ENCODE measurements at regions not wholly inside any gene's neighbourhood (a gene's known extent, or its start where the extent isn't known, plus 50 kb on each side); places are given as distances from the start of the nearest gene placed in this dataset.
"Not testable (repeated sequence)": the region's sequence is repeated elsewhere in the genome, so short reads cannot be mapped to it uniquely, and the experiment has no call there.

DNA sequence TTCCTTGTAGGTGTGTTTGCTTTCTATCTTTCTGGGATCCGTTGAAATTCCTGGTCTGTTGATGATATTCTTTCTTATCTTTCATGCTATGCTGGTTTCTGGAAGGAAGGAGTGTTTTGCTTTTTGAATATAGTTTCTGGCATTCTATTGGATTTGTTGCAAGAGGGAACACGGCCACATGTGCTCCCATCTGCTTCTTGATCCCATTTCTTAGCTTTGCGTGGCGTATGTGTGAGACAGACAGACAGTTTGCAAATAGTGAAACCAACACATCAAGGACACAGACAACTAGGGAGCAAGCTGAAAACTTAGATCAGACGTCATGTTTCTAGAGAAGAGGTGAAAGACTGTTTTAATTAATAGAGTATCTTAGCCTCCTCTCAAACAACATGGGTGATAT is 261.9 kb upstream of the PUDP start:
- Mint-ChIP-seq H3K27me3 (no peaks in the 10 kb centered on the region), H3K36me3 (no peaks in the 10 kb centered on the region), H3K9me3 (no peaks in the 10 kb centered on the region), H3K27ac (no peak overlapping the region), H3K4me1 (no peaks in the 10 kb centered on the region), H3K4me3 (no peak overlapping the region)

DNA sequence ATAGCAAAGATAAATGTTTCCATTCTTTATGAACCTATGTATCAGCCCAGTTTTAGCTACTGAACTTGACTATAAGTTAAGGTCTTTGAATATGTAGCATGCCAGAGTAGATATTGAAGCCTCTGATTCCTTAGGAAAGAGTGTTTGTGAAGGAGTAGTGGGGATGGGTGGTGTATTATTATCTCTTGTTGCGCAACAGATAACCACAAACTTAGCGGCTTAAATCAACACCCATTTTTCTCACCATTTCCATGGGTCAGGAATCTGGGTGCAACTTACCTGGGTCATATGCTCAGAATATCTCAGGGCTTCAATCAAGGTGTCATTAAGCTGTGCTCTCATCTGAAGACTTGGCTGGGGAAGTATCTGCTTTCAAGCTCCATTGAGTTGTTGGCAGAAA is 251.4 kb upstream of the PUDP start:
- no peaks in the 10 kb centered on the region for H3K36me3 Mint-ChIP-seq
- no peaks in the 10 kb centered on the region for H3K4me1 Mint-ChIP-seq
- H3K9me3 Mint-ChIP-seq, result peaks cover 4% of the 10 kb centered on the region

DNA sequence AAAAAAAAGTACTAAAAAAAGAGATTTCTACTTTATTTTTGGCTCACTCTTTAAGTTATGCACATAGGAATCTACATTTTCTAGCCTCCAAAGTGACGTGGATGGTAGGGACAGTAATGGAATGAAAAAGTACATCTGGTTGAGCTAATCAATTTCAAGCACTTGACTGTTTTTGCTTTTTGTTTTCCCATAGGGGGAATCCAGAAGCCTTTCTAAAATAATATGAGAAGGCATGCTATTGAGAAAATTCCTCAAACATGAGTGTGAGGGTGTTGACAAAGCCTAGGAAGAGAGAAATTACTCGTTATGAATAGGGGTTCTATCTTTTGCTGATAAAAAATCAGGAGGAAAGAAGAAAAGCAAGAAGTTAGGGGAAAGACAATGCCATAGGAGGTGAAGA is 242.5 kb upstream of the PUDP start:
- Mint-ChIP-seq H3K4me1 (no peaks in the 10 kb centered on the region), H3K9me3 (no peaks in the 10 kb centered on the region), H3K4me3 (no peak overlapping the region), H3K36me3 (no peaks in the 10 kb centered on the region), H3K27me3 (peaks cover 2% of the 10 kb centered on the region), H3K27ac (no peak overlapping the region)

More for the DNA sequence above, 251.4 kb upstream of the PUDP start:
- Mint-ChIP-seq H3K4me3 (no peak overlapping the region), H3K27me3 (no peaks in the 10 kb centered on the region), H3K27ac (no peak overlapping the region)

DNA sequence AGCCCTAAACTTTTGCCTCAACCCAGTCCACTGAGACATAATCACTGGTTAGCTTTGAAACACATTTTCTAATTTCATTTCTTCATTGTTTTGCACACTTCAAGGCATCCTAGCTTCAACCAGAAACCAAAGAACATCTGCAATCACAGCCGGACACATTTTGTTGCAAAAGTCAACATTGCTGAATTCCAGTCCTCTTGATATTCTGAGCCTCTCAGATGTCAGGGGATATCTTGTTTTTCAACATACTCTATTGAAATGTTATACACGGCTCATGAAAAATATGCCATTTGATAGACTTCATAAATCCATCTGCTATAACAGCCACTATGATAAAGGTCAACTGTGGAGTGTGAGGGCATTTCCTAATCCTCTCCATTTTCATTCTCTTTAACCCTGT is 241.6 kb upstream of the PUDP start:
- Mint-ChIP-seq H3K36me3 (no peaks in the 10 kb centered on the region), H3K4me3 (no peak overlapping the region), H3K27ac (no peak overlapping the region), H3K4me1 (no peaks in the 10 kb centered on the region), H3K27me3 (peaks cover 2% of the 10 kb centered on the region), H3K9me3 (no peaks in the 10 kb centered on the region)

DNA sequence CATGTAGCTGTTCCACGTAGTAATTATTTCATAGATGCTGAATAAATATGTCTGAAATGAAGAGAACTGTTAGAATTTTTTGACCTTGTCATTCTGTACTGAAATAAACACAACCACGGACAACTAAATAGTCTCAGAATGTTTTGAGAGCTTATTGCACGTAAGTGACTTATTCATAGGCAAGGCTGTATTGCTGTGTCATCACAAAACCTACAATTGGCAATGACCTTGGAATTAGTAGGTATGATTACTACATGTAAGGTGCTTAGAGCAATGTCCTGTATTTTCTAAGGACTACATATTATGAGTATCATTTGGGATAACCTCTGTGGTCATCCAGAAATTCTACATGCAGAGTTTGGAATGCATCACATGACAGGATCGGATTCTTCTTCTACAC is 237.2 kb upstream of the PUDP start:
- H3K9me3 Mint-ChIP-seq, result no peaks in the 10 kb centered on the region
- peaks cover 2% of the 10 kb centered on the region for H3K27me3 Mint-ChIP-seq

DNA sequence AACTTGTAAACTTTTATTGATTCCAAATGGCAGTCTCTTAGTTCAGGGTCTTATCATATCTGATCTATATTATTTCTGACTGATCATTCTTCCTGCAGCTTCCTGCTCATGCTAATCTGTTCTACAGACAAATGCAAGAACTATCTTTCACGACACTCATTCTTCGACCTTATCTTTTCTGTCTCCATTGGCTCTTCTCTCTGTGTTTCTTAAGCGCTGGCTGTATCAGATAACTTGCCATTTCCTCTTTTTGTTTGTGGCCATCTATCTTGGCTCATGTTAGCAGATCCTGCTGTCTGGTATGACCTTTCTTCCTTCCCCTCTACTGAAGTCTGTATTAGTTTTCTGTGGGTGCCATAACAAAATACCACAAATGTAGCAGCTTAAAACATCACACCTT is 230.5 kb upstream of the PUDP start:
- Mint-ChIP-seq H3K9me3 (peaks cover 8% of the 10 kb centered on the region), H3K4me1 (no peaks in the 10 kb centered on the region), H3K4me3 (no peak overlapping the region), H3K27ac (no peak overlapping the region), H3K36me3 (no peaks in the 10 kb centered on the region), H3K27me3 (no peaks in the 10 kb centered on the region)

More for the DNA sequence above, 237.2 kb upstream of the PUDP start:
- H3K4me1 Mint-ChIP-seq, result no peaks in the 10 kb centered on the region
- no peaks in the 10 kb centered on the region for H3K36me3 Mint-ChIP-seq
- H3K4me3 Mint-ChIP-seq, result no peak overlapping the region
- H3K27ac Mint-ChIP-seq, result no peak overlapping the region

DNA sequence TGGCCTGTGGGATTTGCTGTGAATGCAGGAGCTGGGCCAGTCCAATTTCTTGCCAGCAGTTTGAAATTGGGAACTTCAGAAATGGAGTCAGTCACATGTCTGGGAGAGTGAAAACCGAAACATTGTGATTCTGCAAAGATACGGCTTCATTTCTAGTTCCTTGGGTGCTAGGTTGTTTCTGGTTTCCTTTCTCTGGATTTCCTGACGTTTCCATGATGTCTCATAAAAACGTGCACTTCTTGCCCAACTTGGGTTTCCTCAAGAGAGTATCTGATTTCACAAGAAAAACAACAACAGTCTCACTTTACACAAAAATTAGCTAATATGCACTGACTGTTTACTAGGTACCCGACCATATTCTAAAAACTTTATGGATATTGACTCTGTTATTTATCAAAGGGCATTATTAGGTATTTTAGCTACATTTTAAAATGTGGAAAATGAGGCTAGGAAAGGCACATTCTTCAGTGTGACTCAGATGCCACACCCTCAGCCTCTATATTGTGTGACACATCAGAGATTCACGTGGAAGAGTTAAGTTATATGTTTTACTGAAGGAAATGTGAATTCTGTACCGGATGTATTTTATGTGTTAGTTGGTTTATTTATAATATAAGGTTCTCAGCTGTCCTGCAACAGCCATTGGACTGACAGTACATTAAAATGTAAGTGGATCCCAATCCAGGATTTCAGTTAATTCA is 225.0 kb upstream of the PUDP start:
- H3K27me3 Mint-ChIP-seq, result peaks cover 1% of the 10 kb centered on the region
- no peaks in the 10 kb centered on the region for H3K4me1 Mint-ChIP-seq
- H3K9me3 Mint-ChIP-seq, result peaks cover under 1% of the 10 kb centered on the region
- H3K4me3 Mint-ChIP-seq, result no peak overlapping the region
- H3K27ac Mint-ChIP-seq, result no peak overlapping the region
- no peaks in the 10 kb centered on the region for H3K36me3 Mint-ChIP-seq

DNA sequence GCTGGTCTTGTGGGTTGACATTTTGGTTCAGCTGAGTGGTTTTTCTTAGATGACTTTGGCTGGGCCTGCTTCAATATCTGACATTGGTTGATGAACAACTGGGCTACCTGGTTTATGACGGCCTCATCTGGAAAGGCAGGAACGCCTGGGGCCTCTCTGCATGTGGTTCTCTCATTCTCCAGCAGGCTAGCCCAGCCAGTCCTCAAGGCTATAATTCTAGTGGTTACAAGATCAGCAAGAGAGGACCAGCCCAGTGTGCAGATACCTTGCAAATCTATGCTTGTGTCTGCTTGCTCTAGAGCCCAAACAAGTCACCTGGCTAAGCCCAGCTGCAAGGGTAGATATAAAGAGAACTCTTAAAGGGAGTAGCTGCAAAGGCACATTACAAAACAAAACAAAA is 214.2 kb upstream of the PUDP start:
- Mint-ChIP-seq H3K27ac (no peak overlapping the region), H3K9me3 (no peaks in the 10 kb centered on the region), H3K4me1 (no peaks in the 10 kb centered on the region), H3K4me3 (no peak overlapping the region), H3K27me3 (no peaks in the 10 kb centered on the region), H3K36me3 (no peaks in the 10 kb centered on the region)

DNA sequence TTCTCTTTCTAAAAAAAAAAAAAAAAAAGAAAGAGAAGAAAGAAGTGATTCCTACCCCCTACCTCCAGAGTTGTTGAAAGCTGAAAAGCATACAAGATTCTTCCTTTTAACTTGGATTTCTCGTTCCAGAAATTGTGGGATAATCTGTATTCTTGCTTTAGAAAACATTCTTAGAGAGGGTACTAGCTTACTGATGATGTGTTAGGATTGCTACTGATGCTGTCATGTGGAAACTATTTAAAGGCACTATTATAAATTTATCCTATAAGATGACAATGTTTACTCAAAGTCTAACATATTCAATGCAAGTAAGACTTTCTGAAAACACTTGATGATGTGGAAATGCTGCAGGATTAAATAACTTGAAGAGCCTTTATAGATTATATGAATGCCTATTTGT is 204.0 kb upstream of the PUDP start:
- Mint-ChIP-seq H3K27me3 (no peaks in the 10 kb centered on the region), H3K4me1 (no peaks in the 10 kb centered on the region), H3K4me3 (no peak overlapping the region), H3K27ac (no peak overlapping the region), H3K36me3 (no peaks in the 10 kb centered on the region), H3K9me3 (no peaks in the 10 kb centered on the region)

DNA sequence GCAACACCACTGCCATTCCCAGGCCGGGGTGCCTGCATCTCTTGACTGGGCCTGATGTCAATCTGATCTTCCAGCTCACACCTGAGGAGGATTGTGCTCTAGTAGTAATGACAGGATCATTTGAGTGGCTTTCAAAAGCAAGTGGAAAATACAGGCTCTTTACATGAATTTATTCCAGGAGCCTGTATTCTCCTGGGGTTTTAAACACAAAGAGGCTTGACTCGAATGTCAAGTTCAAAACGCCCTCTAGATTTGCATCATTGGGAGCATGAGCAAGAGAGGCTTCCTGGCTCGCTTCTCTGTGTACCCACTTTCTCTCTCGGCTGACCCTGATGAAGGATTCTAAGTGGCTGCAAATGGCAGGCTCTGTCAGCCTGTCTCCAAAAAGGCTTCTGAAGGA is 199.5 kb upstream of the PUDP start:
- no peak overlapping the region for H3K4me3 Mint-ChIP-seq
- no peaks in the 10 kb centered on the region for H3K36me3 Mint-ChIP-seq
- no peaks in the 10 kb centered on the region for H3K4me1 Mint-ChIP-seq
- no peak overlapping the region for H3K27ac Mint-ChIP-seq
- H3K9me3 Mint-ChIP-seq, result no peaks in the 10 kb centered on the region
- no peaks in the 10 kb centered on the region for H3K27me3 Mint-ChIP-seq

DNA sequence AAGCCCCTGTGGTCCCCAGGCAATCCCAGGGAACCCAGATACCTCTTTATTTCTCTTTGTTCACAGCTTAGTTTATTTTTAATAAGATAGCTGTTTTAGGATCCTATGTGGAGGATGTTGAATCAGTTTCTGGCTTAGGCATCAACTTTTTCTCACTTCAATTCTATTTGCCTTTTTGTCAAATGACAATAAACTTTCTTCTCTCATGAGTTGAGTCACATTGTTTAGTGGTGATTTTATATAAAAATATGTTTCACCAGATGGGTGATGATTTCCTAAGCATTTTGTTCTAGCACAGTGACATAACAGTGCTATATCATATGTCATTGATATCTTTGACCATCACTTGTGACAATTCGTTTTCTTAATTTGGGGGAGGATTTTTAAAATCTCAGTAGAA is 198.1 kb upstream of the PUDP start:
- no peak overlapping the region for H3K4me3 Mint-ChIP-seq
- H3K27me3 Mint-ChIP-seq, result no peaks in the 10 kb centered on the region
- no peaks in the 10 kb centered on the region for H3K4me1 Mint-ChIP-seq
- no peak overlapping the region for H3K27ac Mint-ChIP-seq
- no peaks in the 10 kb centered on the region for H3K9me3 Mint-ChIP-seq
- H3K36me3 Mint-ChIP-seq, result no peaks in the 10 kb centered on the region

DNA sequence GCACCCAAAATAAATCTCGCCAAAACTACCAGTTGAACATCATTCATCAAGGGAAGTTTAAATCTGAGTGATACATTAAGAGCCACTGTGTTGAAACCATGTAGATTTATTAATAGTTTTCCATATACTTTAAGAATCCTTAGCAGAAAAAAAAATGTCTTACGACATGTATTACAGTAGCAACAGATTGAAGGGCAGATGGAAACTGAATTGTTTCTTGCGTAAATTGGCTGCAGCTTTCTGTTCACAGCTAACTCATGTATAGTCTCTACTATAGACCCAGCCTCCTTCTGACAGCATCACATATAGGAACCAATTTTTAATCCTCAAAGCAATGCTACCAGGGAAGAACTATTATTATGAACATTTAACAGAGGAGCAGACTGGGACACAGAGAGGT is 195.2 kb upstream of the PUDP start:
- no peaks in the 10 kb centered on the region for H3K4me1 Mint-ChIP-seq
- H3K36me3 Mint-ChIP-seq, result peaks cover 1% of the 10 kb centered on the region
- no peaks in the 10 kb centered on the region for H3K27me3 Mint-ChIP-seq
- H3K27ac Mint-ChIP-seq, result no peak overlapping the region
- no peaks in the 10 kb centered on the region for H3K9me3 Mint-ChIP-seq
- H3K4me3 Mint-ChIP-seq, result no peak overlapping the region

DNA sequence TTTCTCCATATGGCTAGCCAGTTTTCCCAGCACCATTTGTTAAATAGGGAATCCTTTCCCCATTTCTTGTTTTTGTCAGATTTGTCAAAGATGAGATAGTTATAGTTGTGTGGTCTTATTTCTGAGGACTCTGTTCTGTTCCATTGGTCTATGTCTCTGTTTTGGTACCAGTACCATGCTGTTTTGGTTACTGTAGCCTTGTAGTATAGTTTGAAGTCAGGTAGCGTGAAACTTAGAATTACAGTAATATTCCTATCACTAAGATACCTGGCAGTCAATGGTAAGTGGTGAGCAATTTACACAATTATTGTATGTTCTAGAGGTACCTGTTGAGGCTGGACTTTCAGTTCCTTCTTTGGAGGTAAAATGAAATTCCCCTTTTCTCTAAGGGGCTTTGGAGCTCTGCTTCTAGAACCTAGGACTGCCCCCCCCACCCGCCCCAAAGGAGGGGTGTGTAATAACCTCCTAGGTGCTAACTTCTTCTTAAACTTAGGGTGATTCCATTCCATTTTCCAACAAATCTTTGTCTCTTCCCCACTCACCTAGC is 187.9 kb upstream of the PUDP start:
- not testable (repeated sequence) for H3K4me3 Mint-ChIP-seq, H3K36me3 Mint-ChIP-seq, H3K9me3 Mint-ChIP-seq, H3K27ac Mint-ChIP-seq, H3K27me3 Mint-ChIP-seq, H3K4me1 Mint-ChIP-seq

DNA sequence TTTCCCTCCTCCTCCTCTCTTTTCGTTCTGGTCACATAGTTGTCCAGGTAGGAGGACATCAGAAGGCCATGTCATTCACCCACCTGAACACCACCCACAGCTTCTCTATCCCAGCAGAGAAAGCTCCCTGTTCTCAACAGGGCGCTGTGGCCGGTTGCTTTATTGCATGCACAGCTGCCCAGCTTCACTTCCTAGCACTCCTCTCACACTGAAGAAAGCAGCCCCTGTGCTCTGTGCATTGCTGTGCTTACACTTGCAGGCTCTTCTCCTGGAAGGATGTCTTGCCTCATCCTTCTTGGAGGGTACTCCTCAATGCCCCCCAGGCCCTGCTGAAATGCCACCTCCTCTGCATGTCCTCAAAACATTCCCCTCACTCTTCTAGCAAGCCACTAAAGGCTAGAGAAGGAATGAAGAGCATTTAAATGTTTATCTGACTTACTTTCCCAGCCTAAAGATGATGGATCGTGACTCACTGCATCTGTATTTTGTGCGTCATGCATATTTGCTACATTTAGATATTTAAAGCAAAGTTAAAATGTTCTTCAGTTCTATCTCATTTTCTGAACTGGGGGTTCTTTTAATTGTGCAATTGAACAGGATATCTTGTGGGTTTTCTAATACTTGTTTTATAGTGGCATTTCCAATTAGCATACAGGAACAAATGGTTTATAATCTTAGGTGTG is 186.4 kb upstream of the PUDP start:
- Mint-ChIP-seq H3K4me1 (no peaks in the 10 kb centered on the region), H3K36me3 (peaks cover 7% of the 10 kb centered on the region), H3K4me3 (no peak overlapping the region), H3K9me3 (no peaks in the 10 kb centered on the region), H3K27me3 (no peaks in the 10 kb centered on the region), H3K27ac (no peak overlapping the region)

DNA sequence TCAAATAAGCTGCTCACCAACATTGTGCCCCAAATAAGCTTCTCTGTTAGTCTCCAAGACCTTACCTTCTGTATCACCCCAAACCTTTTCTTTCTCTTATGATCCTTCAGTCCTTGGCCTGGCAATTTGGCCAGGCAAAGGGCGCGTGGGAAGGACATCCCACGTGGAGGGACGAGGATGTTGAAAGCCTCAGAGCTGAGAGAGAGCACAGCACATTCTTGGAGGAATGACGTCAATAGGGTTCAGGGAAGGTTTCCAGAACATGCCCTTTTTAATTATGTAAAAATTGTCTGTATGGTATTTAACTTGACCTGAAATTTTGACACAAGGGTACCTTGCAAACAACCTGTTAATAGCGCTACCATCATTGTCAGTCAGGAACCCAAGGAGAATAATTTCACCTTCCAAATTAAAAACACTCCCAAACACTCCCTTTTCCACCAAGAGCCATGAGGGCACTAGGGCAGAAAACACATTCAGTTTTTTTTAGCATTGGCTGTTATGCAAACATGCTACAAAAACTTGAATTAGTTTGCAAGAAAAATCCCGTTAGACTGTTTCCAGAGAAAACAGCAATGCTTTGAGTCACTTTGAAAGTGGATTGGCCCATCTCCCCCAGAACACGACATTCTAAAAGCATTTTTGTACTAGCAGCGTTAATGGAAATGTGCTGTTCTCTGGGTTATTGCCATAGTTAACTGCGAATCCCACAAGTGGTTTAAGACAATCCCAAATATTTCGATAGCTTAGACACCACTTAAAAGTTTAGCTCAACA is 183.2 kb upstream of the PUDP start:
- Mint-ChIP-seq H3K27me3 (no peaks in the 10 kb centered on the region), H3K36me3 (peaks cover 7% of the 10 kb centered on the region)

DNA sequence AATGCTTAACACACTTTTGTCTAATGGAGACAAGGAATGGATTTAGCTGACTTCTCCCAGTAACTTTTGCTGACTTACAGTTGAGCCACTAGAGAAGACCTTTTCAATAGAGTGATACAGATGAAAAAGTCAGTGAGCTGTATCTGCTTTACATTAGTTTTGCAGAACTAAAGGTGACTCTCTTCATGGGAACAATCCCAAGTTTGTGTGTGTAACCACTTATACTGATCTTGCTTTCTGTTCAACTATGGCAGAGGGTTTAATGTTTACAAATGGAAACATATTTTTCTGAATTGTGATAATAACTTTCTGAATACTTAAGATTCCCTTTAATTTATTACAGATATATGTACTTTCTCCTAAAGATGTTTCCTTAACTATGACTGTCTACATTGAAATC is 182.6 kb upstream of the PUDP start:
- Mint-ChIP-seq H3K27me3 (no peaks in the 10 kb centered on the region), H3K27ac (no peak overlapping the region), H3K36me3 (peaks cover 7% of the 10 kb centered on the region), H3K9me3 (no peaks in the 10 kb centered on the region), H3K4me3 (no peak overlapping the region), H3K4me1 (no peaks in the 10 kb centered on the region)

More for the DNA sequence above, 183.2 kb upstream of the PUDP start:
- H3K4me1 Mint-ChIP-seq, result no peaks in the 10 kb centered on the region
- no peak overlapping the region for H3K27ac Mint-ChIP-seq
- no peak overlapping the region for H3K4me3 Mint-ChIP-seq
- no peaks in the 10 kb centered on the region for H3K9me3 Mint-ChIP-seq

Data from activated naive CD4-positive, alpha-beta T cell treated with anti-CD3 and anti-CD28 coated beads, Interleukin-2, amount 50 U/mL, for 24 hours (primary cell).